ENCODE measurements at regions not wholly inside any gene's neighbourhood (a gene's known extent, or its start where the extent isn't known, plus 50 kb on each side); places are given as distances from the start of the nearest gene placed in this dataset.

DNA sequence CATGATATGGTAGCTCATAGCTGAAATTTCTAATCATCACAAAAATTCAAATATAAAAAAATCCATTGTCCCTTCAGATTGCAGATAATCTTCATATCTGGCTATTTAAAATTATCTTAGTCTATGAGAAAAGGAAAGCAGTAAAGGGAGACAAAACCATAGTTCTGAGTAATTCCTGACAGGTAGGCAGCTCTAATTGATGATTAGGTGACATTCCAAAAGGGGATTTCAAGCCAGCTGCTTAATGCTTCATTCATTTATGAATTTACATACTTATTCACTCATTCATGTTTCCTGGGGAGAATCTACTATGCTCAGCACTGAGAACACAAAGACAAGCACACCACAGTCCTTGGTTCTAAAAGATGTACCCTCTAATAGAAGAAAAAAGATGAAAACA, 437.1 kb downstream of the COL12A1 start:
- no peak overlapping the region for H3K27ac ChIP-seq
- no peak for TF ChIP-seq ZFX (IDR thresholded peaks at IDR 0.05)
- TF ChIP-seq, protein P1, sequence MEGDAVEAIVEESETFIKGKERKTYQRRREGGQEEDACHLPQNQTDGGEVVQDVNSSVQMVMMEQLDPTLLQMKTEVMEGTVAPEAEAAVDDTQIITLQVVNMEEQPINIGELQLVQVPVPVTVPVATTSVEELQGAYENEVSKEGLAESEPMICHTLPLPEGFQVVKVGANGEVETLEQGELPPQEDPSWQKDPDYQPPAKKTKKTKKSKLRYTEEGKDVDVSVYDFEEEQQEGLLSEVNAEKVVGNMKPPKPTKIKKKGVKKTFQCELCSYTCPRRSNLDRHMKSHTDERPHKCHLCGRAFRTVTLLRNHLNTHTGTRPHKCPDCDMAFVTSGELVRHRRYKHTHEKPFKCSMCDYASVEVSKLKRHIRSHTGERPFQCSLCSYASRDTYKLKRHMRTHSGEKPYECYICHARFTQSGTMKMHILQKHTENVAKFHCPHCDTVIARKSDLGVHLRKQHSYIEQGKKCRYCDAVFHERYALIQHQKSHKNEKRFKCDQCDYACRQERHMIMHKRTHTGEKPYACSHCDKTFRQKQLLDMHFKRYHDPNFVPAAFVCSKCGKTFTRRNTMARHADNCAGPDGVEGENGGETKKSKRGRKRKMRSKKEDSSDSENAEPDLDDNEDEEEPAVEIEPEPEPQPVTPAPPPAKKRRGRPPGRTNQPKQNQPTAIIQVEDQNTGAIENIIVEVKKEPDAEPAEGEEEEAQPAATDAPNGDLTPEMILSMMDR (conservative IDR thresholded peaks at IDR 0.05) = no peak

- TF ChIP-seq ZFX (IDR thresholded peaks at IDR 0.05) = no peak
- TF ChIP-seq, protein P1 (conservative IDR thresholded peaks at IDR 0.05) = no peak
- no peak overlapping the region for H3K27ac ChIP-seq
These were observed 437.7 kb downstream of the COL12A1 start for GRCh38 chr6:74768120-74768519.

- H3K27ac ChIP-seq = no peak overlapping the region
- no peak for TF ChIP-seq ZFX (IDR thresholded peaks at IDR 0.05)
- TF ChIP-seq, protein P1 (conservative IDR thresholded peaks at IDR 0.05) = no peak
These were observed 440.4 kb downstream of the COL12A1 start for GRCh38 chr6:74765486-74765885.

DNA sequence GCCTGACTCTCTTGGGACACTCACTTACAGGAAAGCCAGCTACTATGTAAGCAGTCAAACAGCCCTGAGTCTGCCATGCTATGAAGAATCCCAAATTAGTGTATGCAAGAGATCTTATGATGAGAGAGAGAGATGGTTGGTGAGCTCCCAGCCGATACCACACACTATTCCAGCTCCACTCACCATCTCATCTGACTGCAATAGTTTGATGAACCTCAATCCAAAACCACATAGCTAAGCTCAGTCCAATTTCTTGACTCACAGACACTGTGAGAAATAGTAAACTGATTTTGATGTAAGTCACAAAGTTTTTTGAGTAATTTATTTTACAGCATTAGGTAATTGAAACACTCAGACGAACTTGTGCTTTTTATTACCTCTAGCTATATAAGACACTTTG, 441.4 kb downstream of the COL12A1 start:
- no peak for TF ChIP-seq ZFX (IDR thresholded peaks at IDR 0.05)
- TF ChIP-seq, protein P1 (conservative IDR thresholded peaks at IDR 0.05) = no peak
- H3K27ac ChIP-seq = no peak overlapping the region

GRCh38 chr6:74762841-74763240, 443.0 kb downstream of the COL12A1 start:
- H3K27ac ChIP-seq = no peak overlapping the region
- TF ChIP-seq ZFX (IDR thresholded peaks at IDR 0.05) = no peak
- TF ChIP-seq, protein P1 (conservative IDR thresholded peaks at IDR 0.05) = no peak

DNA sequence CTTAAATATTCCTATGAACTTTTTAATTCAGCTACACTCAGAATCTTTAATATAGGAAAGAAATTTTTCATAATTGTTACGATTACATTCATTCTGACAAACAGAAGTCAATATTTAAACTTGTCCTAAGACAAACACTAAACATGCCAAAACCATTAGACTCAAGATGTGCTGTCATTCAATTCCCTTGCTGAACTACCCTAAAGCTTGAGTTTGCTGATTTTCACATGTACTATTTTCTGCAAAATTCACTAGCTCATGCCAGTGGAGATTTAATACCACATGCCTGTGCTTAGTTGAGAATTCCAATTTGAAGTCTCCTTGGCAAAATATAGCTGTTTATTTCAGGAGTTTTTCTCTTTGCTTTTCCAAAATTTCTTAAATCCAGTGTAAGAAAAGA, 448.0 kb downstream of the COL12A1 start:
- no peak overlapping the region for H3K27ac ChIP-seq
- TF ChIP-seq ZFX (IDR thresholded peaks at IDR 0.05) = no peak
- TF ChIP-seq, protein P1 (conservative IDR thresholded peaks at IDR 0.05) = no peak

- no peak overlapping the region for H3K27ac ChIP-seq
- TF ChIP-seq, protein P1 (conservative IDR thresholded peaks at IDR 0.05) = no peak
- no peak for TF ChIP-seq ZFX (IDR thresholded peaks at IDR 0.05)
These were observed 448.9 kb downstream of the COL12A1 start for GRCh38 chr6:74756923-74757322.
